ENCODE measurements at regions not wholly inside any gene's neighbourhood (a gene's known extent, or its start where the extent isn't known, plus 50 kb on each side); places are given as distances from the start of the nearest gene placed in this dataset.

DNA sequence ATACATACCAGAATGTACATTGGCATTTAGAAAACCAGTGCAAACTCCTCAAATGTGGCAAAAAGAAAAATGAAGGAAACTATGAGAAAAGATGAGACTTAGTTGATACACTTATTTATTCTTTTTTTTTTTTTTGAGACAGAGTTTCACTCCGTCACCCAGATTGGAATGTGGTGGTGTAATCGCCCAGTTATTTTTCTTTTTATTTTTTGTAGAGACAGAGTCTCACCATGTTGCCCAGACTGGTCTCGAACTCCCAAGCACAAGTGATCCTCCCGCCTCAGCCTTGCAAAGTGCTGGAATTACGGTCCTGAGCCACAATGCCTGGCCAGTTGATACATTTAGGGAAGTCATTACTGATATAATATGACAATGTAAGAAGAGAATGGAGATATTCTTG, 274.2 kb upstream of the LRATD1 start:
- TF ChIP-seq EZH2 (IDR thresholded peaks at IDR 0.05; ENCODE audit: low read depth, unreplicated experiment) (no peak), POLR2AphosphoS5 (IDR thresholded peaks at IDR 0.05; ENCODE audit: low read depth) (no peak)
